OCI-LY7 (cell line): ENCODE measurements at regions not wholly inside any gene's neighbourhood (a gene's known extent, or its start where the extent isn't known, plus 50 kb on each side); places are given as distances from the start of the nearest gene placed in this dataset.

Source experiments
- EZH2phosphoT487 ChIP-seq: fragments of 200-600 bp; sonication (generic); IDR thresholded peaks from 2 replicates; pipeline ENCODE4 v1.6.1; 2018; ENCODE audit warnings: low read depth, borderline replicate concordance, mild to moderate bottlenecking, mixed run types, antibody characterized with exemption, low read length, moderate library complexity, mixed read lengths
- TF ChIP-seq, protein P1 (sequence below): fragments of 200-600 bp; sonication (generic); conservative IDR thresholded peaks from 2 replicates; pipeline ENCODE4 v1.5.1; 2014; ENCODE audit warnings: mild to moderate bottlenecking, antibody characterized with exemption, low read length, moderate library complexity, mixed read lengths

- no peak for TF ChIP-seq EZH2phosphoT487
- TF ChIP-seq, protein P1, sequence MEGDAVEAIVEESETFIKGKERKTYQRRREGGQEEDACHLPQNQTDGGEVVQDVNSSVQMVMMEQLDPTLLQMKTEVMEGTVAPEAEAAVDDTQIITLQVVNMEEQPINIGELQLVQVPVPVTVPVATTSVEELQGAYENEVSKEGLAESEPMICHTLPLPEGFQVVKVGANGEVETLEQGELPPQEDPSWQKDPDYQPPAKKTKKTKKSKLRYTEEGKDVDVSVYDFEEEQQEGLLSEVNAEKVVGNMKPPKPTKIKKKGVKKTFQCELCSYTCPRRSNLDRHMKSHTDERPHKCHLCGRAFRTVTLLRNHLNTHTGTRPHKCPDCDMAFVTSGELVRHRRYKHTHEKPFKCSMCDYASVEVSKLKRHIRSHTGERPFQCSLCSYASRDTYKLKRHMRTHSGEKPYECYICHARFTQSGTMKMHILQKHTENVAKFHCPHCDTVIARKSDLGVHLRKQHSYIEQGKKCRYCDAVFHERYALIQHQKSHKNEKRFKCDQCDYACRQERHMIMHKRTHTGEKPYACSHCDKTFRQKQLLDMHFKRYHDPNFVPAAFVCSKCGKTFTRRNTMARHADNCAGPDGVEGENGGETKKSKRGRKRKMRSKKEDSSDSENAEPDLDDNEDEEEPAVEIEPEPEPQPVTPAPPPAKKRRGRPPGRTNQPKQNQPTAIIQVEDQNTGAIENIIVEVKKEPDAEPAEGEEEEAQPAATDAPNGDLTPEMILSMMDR = no peak
Observed at GRCh38 chr13:65763811-65764210, 1466.3 kb downstream of the PCDH9 start.
